GM12878 (cell line): ENCODE measurements at regions not wholly inside any gene's neighbourhood (a gene's known extent, or its start where the extent isn't known, plus 50 kb on each side); places are given as distances from the start of the nearest gene placed in this dataset.
"Not testable (repeated sequence)": the region's sequence is repeated elsewhere in the genome, so short reads cannot be mapped to it uniquely, and the experiment has no call there.

Source experiments
- ATAC-seq: fragments of 200-7000 bp; cut with Tn5 transposase; 3 replicates; pipeline ENCODE4 v1.9.1; 2020; ENCODE audit warnings: mild to moderate bottlenecking, moderate library complexity
- BruUV-seq: library from RNA; stranded (reverse); fragments of 400-500 nt; replicated peaks from 2 replicates; lab custom pipeline; 2021; lab: Mats Ljungman, UMichigan
- CTCF ChIA-PET: fragments of 300-600 bp; sonication (Branson Sonifier 250); formaldehyde crosslinking; extraction: SDS; loops from one replicate; lab custom pipeline; 2021; ENCODE audit warnings: inconsistent platforms; lab: Yijun Ruan, JAX
- POLR2A ChIA-PET: fragments of 350-600 bp; formaldehyde crosslinking; extraction: SDS; loops from one replicate; lab custom pipeline; 2021; ENCODE audit warnings: inconsistent platforms; lab: Charles Lee
- RAD21 ChIA-PET: fragments of 300-600 bp; sonication (Branson Sonifier 250); formaldehyde crosslinking; loops from one replicate; lab custom pipeline; 2023; ENCODE audit warnings: antibody characterized with exemption; ENCODE audit not compliant: unreplicated experiment; lab: Charles Lee
- SMC1A ChIA-PET: fragments of 300-600 bp; sonication (Branson Sonifier 250); formaldehyde crosslinking; loops from one replicate; lab custom pipeline; 2023; ENCODE audit not compliant: unreplicated experiment, uncharacterized antibody; lab: Charles Lee
- DNase-seq: peaks from one replicate; pipeline ENCODE4 v3.0.0-alpha.2; 2011; ENCODE audit warnings: low read depth, low spot score
- FAIRE-seq: peaks from 3 replicates; lab custom pipeline; 2011; peaks lifted over from hg19 to GRCh38; lab: Jason Lieb, UNC
- H2AFZ ChIP-seq: 2 replicates; pipeline ENCODE4 v1.6.0; 2011; ENCODE audit warnings: low read depth, low read length, control low read depth; ENCODE audit not compliant: control insufficient read depth
- H3K27ac ChIP-seq: 2 replicates; pipeline ENCODE4 v1.5.1; 2011; ENCODE audit warnings: control low read depth; ENCODE audit not compliant: control insufficient read depth, insufficient read depth
- H3K27me3 ChIP-seq, 2 experiments: replicated peaks in 1 of 2; 2 replicates each; pipeline versions ENCODE4 v1.6.0 to v1.6.1; 2011; ENCODE audit warnings: low read length in 1 of 2; ENCODE audit not compliant: control insufficient read depth in 2 of 2, insufficient read depth in 2 of 2
- H3K36me3 ChIP-seq, 2 experiments: 2 replicates each; pipeline ENCODE4 v1.5.1; 2011; ENCODE audit warnings: low read length in 1 of 2; ENCODE audit not compliant: control insufficient read depth in 2 of 2, insufficient read depth in 2 of 2
- H3K4me1 ChIP-seq: 2 replicates; pipeline ENCODE4 v1.6.1; 2011; ENCODE audit warnings: mild to moderate bottlenecking, low read length, moderate library complexity, mixed read lengths; ENCODE audit not compliant: control insufficient read depth, insufficient read depth
- H3K4me2 ChIP-seq: 2 replicates; pipeline ENCODE4 v1.6.0; 2011; ENCODE audit warnings: control low read depth; ENCODE audit not compliant: control insufficient read depth, insufficient read depth
- H3K4me3 ChIP-seq: fragments of 200-600 bp; sonication (generic); 2 replicates; pipeline ENCODE4 v1.5.1; 2016
- H3K79me2 ChIP-seq: 2 replicates; pipeline ENCODE4 v1.6.0; 2011; ENCODE audit warnings: low read length; ENCODE audit not compliant: control insufficient read depth, insufficient read depth
- H3K9ac ChIP-seq: 2 replicates; pipeline ENCODE4 v1.8.0; 2011; ENCODE audit warnings: low read length, control low read depth, mixed read lengths; ENCODE audit not compliant: control insufficient read depth, insufficient read depth
- H3K9me3 ChIP-seq: replicated peaks from 3 replicates; pipeline ENCODE4 v1.5.1; 2011; ENCODE audit warnings: mild to moderate bottlenecking, low read length; ENCODE audit not compliant: control insufficient read depth, insufficient read depth
- H4K20me1 ChIP-seq: 2 replicates; pipeline ENCODE4 v1.6.0; 2011; ENCODE audit not compliant: control insufficient read depth, insufficient read depth
- WGBS: methylation state at CpG from one replicate; pipeline ENCODE4 v1.1.6; 2016; ENCODE audit warnings: low lambda C conversion rate; ENCODE audit not compliant: insufficient replicate concordance, insufficient coverage; ENCODE audit errors: missing lambda C conversion rate; 5-methylcytosine and 5-hydroxymethylcytosine counted together
- in situ Hi-C: fragments of 300-500 bp; cut with MboI; formaldehyde crosslinking; loops from 9 replicates; pipeline ENCODE4 v1.14.3; 2018; ENCODE audit warnings: mixed read lengths
- intact Hi-C: fragments of 100-400 bp; cut with micrococcal nuclease; formaldehyde crosslinking; loops from one replicate; pipeline ENCODE4 v1.14.2; 2022; ENCODE audit not compliant: unreplicated experiment
- TF ChIP-seq, protein P1 (sequence below): IDR thresholded peaks from 2 replicates; pipeline ENCODE4 v1.6.1; 2012; ENCODE audit warnings: low read depth, low read length, improper control_type of control experiment

DNA sequence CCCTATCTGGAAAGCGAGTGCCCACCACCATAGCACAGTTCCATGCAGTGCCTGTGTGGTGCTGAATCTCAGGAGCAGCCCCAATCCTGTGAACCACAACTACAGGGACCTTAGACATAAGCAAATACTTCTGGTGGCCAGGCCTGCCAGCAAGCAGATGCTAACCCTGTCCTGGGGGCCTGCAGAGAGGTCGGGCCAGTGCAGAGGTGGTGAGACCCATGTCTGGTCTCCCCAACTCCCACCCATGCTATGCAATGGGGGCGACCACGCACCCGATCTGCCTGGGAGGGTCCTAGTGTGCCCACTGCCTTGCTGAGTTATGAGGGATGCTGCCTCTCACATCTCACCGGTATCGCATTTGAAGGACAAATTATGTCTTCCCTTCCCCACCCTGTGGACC lies 151.6 kb upstream of the ZNF337 start (continued):
- TF ChIP-seq, protein P1, sequence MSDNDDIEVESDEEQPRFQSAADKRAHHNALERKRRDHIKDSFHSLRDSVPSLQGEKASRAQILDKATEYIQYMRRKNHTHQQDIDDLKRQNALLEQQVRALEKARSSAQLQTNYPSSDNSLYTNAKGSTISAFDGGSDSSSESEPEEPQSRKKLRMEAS: no peak

DNA sequence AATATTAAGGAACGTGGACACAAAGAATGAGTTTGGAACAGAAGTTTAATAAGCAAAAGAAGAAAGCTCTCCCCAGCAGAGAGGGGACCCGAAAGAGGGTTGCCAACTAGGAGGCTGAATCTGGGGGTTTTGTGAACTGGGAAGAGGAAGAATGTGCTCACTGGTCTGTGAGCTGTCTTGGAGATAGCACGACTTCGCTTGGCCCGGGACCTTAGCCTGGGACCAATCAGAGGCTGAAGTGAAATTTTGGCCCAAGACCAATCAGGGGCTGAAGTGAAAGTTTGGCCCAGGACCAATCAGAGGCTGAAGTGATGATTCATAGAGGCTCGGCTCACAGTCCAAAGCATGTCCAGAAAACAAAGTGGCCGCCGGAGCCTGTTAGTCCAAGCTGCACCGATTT lies 148.0 kb upstream of the ZNF337 start:
- SMC1A ChIA-PET, H3K79me2 ChIP-seq, RAD21 ChIA-PET, DNase-seq, H3K27ac ChIP-seq, H3K9ac ChIP-seq, in situ Hi-C loops, H3K4me1 ChIP-seq, POLR2A ChIA-PET, ATAC-seq, intact Hi-C loops, H2AFZ ChIP-seq, H4K20me1 ChIP-seq, FAIRE-seq, H3K4me2 ChIP-seq, BruUV-seq, H3K9me3 ChIP-seq, H3K36me3 ChIP-seq, H3K27me3 ChIP-seq, H3K4me3 ChIP-seq: not testable (repeated sequence)
- WGBS: no CpG with 5 or more reads among the region's 9 CpGs
- CTCF ChIA-PET: interaction anchor here (0.7 kb wide), 1 partner anchor 407 kb away, joined by 3 read pairs; no protein-coding TSS in a partner anchor

DNA sequence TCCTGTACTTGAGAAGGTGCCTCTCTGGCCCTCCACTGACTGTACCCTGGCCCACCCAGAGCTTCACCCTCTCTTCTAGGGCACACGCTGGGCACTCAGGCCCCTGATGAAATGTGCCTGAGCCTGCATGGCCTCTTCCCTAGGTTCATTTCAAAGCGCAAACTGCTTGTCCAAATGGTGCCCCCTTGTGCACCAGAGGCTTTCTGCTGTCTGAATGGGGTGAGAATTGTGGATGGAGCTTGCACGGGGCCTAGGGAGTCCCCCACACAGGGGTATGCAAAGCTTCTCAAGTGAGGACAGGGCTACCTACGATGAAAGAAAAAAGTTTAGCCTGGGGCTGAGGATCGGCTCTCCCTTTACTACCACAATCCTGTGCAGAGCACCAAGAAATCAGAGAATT lies 116.9 kb upstream of the ZNF337 start:
- H3K36me3 ChIP-seq, SMC1A ChIA-PET, H3K4me3 ChIP-seq, POLR2A ChIA-PET, H3K9ac ChIP-seq, ATAC-seq, RAD21 ChIA-PET, intact Hi-C loops, H3K79me2 ChIP-seq, FAIRE-seq, CTCF ChIA-PET, H3K27ac ChIP-seq, H3K4me1 ChIP-seq, in situ Hi-C loops, H3K27me3 ChIP-seq, DNase-seq, H3K4me2 ChIP-seq, H3K9me3 ChIP-seq, H4K20me1 ChIP-seq, BruUV-seq, H2AFZ ChIP-seq: not testable (repeated sequence)
- whole genome bisulfite sequencing: no CpG with 5 or more reads among the region's 5 CpGs

DNA sequence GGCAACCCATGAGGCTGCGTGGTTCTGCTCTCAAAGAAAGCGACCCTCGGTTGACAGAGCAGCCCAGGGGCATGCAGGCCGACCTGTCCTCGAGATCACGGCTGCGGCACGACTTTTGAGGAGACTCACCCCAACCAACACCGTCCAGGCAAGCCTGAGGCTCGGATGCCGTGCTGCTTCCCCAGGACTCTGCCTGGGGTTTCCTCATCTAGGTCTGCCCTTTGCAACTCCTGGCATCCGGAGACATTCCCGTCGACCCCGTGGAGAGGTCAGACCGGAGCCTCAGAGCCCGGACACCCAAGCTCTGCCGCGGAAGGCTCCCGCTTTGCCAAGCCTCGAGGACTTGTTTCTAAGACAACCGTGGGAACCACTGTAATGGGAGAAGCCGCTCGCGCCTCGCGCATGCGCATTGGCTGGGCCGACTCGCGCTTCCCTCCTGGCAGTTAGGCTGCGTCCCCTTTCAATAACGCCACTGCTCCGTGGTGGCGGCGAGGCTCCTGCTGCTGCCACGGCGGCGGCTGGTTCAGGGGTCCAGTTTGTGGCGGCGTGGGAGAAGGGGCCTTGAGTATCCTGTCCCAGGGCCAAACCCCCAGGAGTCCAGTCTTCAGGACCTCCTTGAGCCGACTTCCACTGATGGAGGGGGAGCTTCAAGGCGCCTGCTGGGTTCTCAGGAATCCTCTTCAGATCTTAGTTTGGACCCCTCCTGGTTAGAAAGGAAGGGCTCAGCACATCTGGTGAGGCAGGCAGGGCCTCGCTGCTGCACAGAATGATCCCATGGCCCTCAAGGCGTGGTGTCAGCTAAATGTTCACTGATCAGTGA lies 101.7 kb upstream of the ZNF337 start:
- H3K27ac ChIP-seq, SMC1A ChIA-PET, intact Hi-C loops, FAIRE-seq, H3K36me3 ChIP-seq, ATAC-seq, RAD21 ChIA-PET, H3K9ac ChIP-seq, H3K4me2 ChIP-seq, H3K4me3 ChIP-seq, DNase-seq, H4K20me1 ChIP-seq, H3K79me2 ChIP-seq, H3K27me3 ChIP-seq, CTCF ChIA-PET, BruUV-seq, H2AFZ ChIP-seq, H3K9me3 ChIP-seq, H3K4me1 ChIP-seq, POLR2A ChIA-PET: not testable (repeated sequence)
- in situ Hi-C loops: loop anchor here (25.0 kb wide), 1 partner anchor 289 kb away; no protein-coding TSS in a partner anchor
- no CpG with 5 or more reads among the region's 45 CpGs for WGBS
